BJ (cell line): ENCODE measurements at regions not wholly inside any gene's neighbourhood (a gene's known extent, or its start where the extent isn't known, plus 50 kb on each side); places are given as distances from the start of the nearest gene placed in this dataset.

Experiments used
- CTCF ChIA-PET: fragments of 350-600 bp; formaldehyde crosslinking; extraction: SDS; loops from one replicate; lab custom pipeline; 2021; ENCODE audit warnings: antibody characterized with exemption, inconsistent platforms; lab: Yijun Ruan, JAX
- POLR2A ChIA-PET: fragments of 300-600 bp; sonication (Branson Sonifier 250); formaldehyde crosslinking; extraction: SDS; loops from one replicate; lab custom pipeline; 2021; ENCODE audit warnings: antibody characterized with exemption; lab: Charles Lee
- DNase-seq: peaks from one replicate; pipeline ENCODE4 v3.0.0-alpha.2; 2011; ENCODE audit warnings: low read depth
- H3K27me3 ChIP-seq: 2 replicates; pipeline ENCODE4 v1.6.0; 2011; ENCODE audit warnings: low read length; ENCODE audit not compliant: control insufficient read depth, insufficient read depth
- H3K36me3 ChIP-seq: 2 replicates; pipeline ENCODE4 v1.5.1; 2011; ENCODE audit warnings: low read length; ENCODE audit not compliant: control insufficient read depth, insufficient read depth
- H3K4me3 ChIP-seq: 2 replicates; pipeline ENCODE4 v1.5.1; 2011; ENCODE audit warnings: low read depth, mild to moderate bottlenecking, control low read depth, low read length
- TF ChIP-seq, protein P1 (sequence below): IDR thresholded peaks from 2 replicates; pipeline ENCODE4 v1.5.1; 2011; ENCODE audit warnings: low read depth, mild to moderate bottlenecking, control low read depth, inconsistent platforms, low read length, moderate library complexity; ENCODE audit not compliant: insufficient read depth

DNA sequence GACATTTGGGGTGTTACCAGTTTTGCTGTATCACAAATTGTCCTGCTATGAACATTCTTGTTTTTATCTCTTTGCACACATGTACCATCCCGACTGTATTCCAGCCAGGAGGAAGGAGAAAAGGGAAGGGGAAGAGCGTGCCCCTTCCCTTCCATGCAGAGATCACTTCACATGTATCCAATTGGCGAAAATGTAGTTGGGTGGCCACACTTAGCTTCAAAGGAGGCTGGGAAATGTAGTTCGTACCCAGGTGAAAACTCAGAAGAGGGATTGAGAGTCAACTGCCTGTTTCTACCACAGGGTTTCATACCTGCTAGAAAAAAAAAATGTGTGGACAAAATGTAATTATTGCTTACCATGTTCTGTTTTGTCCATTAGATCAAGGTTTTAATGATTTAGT, 189.1 kb upstream of the PELI2 start:
- POLR2A ChIA-PET = no interaction called here
- H3K4me3 ChIP-seq = no peak overlapping the region

DNA sequence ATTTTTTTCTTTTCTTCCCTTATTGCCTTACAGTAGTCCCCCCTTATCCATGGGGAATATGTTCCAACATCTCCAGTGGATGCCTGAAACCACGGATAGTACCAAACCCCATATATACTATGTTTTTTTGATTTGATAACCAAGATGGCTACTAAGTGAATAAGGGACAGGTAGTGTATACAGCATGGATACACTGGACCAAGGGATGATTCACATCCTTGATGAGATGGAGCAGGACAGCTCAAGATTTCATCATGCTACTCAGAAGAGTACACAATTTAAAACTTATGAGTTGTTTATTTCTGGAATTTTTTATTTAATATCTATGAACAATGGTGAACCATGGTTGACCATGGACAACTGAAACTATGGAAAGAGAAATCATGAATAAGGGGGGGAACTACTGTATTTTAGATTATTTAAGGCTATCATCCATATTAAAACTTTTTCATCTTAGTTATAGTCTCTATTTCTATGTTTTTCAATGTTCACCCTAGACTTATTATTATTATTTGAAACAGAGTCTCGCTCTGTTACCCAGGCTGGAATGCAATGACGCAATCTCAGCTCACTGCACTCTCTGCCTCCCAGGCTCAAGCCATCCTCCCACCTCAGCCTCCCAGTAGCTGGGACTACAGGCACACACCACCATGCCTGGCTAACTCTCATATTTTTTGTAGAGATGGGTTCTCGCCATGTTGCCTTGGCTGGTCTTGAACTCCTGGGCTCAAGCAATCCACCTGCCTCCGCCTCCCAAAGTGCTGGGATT, 188.0 kb upstream of the PELI2 start:
- no peak for DNase-seq
- TF ChIP-seq, protein P1, sequence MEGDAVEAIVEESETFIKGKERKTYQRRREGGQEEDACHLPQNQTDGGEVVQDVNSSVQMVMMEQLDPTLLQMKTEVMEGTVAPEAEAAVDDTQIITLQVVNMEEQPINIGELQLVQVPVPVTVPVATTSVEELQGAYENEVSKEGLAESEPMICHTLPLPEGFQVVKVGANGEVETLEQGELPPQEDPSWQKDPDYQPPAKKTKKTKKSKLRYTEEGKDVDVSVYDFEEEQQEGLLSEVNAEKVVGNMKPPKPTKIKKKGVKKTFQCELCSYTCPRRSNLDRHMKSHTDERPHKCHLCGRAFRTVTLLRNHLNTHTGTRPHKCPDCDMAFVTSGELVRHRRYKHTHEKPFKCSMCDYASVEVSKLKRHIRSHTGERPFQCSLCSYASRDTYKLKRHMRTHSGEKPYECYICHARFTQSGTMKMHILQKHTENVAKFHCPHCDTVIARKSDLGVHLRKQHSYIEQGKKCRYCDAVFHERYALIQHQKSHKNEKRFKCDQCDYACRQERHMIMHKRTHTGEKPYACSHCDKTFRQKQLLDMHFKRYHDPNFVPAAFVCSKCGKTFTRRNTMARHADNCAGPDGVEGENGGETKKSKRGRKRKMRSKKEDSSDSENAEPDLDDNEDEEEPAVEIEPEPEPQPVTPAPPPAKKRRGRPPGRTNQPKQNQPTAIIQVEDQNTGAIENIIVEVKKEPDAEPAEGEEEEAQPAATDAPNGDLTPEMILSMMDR = no peak

More for the DNA sequence above, 189.1 kb upstream of the PELI2 start:
- Histone ChIP-seq H3K36me3 (no peaks in the 10 kb centered on the region), H3K27me3 (no peaks in the 10 kb centered on the region; the same call in 1 of the 2 replicates)
- TF ChIP-seq, protein P1 = no peak
- CTCF ChIA-PET = no interaction called here
- DNase-seq = no peak

DNA sequence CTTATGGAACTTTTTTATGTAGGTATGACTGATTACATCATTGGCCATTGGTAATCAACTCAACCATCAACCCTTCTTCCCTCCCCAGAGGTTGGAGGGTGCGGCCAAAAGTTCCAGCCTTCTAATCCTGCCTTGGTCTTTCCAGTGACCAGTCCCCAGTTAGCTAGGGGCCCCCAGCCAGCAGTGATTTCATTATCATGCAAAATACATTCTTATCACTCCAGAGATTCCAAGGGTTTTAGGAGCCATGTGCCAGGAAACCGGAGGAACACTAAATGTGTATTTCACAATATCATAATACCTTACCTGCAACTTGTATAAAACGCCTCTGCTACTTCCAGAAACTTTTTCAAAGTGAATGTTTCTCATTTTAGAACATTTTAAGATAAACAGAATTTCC, 181.5 kb upstream of the PELI2 start:
- TF ChIP-seq, protein P1 = no peak
- no peak for DNase-seq
- POLR2A ChIA-PET = no interaction called here
- no peaks in the 10 kb centered on the region for H3K27me3 ChIP-seq
- CTCF ChIA-PET = interaction anchor here (1.7 kb wide), 1 partner anchor 9 kb away, joined by 3 read pairs; no protein-coding TSS in a partner anchor
- H3K4me3 ChIP-seq = no peak overlapping the region
- no peaks in the 10 kb centered on the region for H3K36me3 ChIP-seq

More for the DNA sequence above, 188.0 kb upstream of the PELI2 start:
- no peaks in the 10 kb centered on the region; the same call in 1 of the 2 replicates for H3K27me3 ChIP-seq
- ChIA-PET CTCF (no interaction called here), POLR2A (no interaction called here)
- H3K36me3 ChIP-seq = no peaks in the 10 kb centered on the region
- no peak overlapping the region for H3K4me3 ChIP-seq

DNA sequence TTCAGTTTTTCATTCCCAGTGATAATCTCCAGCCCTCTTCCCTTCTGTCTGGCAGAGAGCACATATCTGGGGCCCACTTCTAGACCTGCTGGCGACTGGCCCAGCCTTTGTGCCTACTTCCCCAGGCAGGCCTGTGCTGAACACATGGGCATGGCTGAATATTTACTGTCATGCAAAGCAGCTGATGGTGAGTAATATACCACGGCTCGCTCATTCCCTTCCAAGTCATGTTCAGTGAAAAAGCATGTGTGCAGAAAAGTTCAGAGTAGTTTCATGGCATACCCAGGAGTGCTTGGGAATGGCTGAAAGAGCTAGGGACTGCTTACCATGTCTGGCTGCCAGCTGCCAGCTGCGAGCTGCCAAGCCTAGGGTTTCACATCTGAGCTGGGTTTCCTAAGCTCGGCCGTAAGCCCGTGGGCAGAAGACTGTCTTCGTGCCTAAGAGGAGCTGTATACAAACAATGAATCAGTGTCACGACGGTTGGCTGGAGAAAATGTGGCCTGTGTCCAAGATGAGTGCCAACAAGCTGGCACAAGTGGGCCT, 179.9 kb upstream of the PELI2 start:
- H3K27me3 ChIP-seq = no peaks in the 10 kb centered on the region; the same call in 1 of the 2 replicates
- ChIA-PET POLR2A (interaction anchor here (0.6 kb wide), 1 partner anchor 195 kb away, joined by 4 read pairs; no protein-coding TSS in a partner anchor), CTCF (interaction anchor here (1.7 kb wide), 1 partner anchor 11 kb away, joined by 3 read pairs; no protein-coding TSS in a partner anchor)
- DNase-seq = no peak
- no peaks in the 10 kb centered on the region for H3K36me3 ChIP-seq
- TF ChIP-seq, protein P1 = no peak
- H3K4me3 ChIP-seq = no peak overlapping the region

DNA sequence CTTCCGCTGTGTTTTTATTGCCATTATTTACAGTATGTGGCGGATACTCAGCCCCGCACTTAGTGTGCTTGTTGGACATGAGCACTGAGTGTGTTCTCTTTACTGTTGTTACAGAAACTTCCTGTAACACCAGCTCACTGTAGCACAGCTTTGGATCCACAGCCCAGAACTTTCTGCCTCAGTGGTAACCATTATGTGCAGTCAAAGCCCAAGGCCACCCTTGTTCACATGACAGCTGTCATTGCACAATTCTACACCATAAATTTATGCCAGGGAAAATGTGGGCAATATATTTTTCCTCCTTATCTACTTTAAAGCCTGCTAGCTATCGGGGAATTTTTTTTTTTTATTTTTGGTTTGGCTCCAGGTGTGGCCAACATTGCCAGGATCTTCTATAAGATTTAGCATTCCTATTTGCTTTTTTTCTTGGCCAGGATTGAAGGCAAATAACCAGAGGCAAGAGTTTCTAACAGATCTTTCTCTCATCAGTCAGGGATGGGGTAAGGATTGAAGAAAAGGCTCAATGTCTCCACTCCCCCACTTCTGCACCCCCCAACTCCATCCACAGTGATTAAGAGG, 176.0 kb upstream of the PELI2 start:
- no peak for DNase-seq
- TF ChIP-seq, protein P1 = no peak
- H3K4me3 ChIP-seq = no peak overlapping the region
- H3K27me3 ChIP-seq = no peaks in the 10 kb centered on the region; the same call in 1 of the 2 replicates
- no peaks in the 10 kb centered on the region for H3K36me3 ChIP-seq
- ChIA-PET POLR2A (no interaction called here), CTCF (no interaction called here)
